Right lobe of liver (tissue), 4 donors: ENCODE measurements at regions not wholly inside any gene's neighbourhood (a gene's known extent, or its start where the extent isn't known, plus 50 kb on each side); places are given as distances from the start of the nearest gene placed in this dataset.

ENCODE experiments used
- POLR2A ChIP-seq: fragments of 450-650 bp; IDR thresholded peaks from one replicate; pipeline ENCODE4 v1.6.1; 2017; ENCODE audit warnings: antibody characterized with exemption, mild to moderate bottlenecking
- TF ChIP-seq, protein P1 (sequence below), 4 donors: fragments of 200-600 bp in 3 of 4; fragments of 450-650 bp in 1 of 4; IDR thresholded peaks; one replicate each; pipeline versions ENCODE4 v1.5.1 to v1.8.0; 2016 to 2022; ENCODE audit warnings: antibody characterized with exemption in 4 of 4, mild to moderate bottlenecking in 2 of 4
- donor health status: DM: no; HTN: no; CAD: no.
- donor health status: DM: no; HTN: no; CAD: no.
- donor health status: DM: no; HTN: yes; CAD: no.

GRCh38 chr6:10268111-10268510, 146.8 kb downstream of the TFAP2A start:
- TF ChIP-seq, protein P1, sequence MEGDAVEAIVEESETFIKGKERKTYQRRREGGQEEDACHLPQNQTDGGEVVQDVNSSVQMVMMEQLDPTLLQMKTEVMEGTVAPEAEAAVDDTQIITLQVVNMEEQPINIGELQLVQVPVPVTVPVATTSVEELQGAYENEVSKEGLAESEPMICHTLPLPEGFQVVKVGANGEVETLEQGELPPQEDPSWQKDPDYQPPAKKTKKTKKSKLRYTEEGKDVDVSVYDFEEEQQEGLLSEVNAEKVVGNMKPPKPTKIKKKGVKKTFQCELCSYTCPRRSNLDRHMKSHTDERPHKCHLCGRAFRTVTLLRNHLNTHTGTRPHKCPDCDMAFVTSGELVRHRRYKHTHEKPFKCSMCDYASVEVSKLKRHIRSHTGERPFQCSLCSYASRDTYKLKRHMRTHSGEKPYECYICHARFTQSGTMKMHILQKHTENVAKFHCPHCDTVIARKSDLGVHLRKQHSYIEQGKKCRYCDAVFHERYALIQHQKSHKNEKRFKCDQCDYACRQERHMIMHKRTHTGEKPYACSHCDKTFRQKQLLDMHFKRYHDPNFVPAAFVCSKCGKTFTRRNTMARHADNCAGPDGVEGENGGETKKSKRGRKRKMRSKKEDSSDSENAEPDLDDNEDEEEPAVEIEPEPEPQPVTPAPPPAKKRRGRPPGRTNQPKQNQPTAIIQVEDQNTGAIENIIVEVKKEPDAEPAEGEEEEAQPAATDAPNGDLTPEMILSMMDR (IDR thresholded peaks at IDR 0.05), result no peak
- no peak for TF ChIP-seq POLR2A
